ENCODE measurements at regions not wholly inside any gene's neighbourhood (a gene's known extent, or its start where the extent isn't known, plus 50 kb on each side); places are given as distances from the start of the nearest gene placed in this dataset.

DNA sequence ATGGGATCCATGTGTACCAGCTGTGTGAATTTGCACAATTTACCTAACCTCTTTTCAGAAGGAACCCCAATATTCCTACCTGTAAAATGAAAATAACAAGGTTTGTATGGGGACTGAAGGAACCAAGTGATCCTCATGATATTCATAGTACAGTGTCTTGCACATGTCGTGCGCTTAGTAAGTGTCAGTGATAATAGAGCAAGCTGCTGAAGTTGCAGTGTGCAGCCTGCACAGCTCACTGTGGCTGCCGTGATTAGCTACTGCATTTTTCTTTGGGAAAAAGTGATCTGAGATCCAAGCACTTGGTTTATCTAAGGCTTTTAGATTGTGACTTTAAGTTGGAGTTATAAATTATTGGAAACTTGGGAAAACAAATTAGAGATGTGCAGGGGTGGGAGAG is 135.9 kb upstream of the FRY start:
- no peak for DNase-seq (ENCODE audit: insufficient read length, low spot score)
- FAIRE-seq = no peak

DNA sequence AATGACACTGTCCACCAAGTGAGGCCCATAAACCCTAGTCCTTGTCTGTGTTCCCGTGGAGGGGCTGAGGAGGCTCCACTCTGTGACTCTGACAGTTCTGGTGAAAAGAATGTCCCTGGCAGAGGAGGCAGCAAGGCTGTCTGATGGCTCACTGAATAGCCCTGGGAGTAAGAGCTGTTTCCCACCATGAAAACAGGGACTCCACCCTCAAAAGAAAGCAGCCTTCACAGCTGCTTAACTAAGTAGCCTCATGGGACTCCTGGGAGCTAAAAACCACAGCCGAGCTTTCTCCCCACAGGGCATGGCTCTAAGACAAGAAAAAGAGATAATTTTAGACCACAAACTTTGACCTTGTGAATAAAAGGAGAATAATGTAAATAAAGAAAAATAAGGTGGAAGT is 135.1 kb upstream of the FRY start:
- DNase-seq (ENCODE audit: insufficient read length, low spot score) = no peak
- FAIRE-seq = no peak

- FAIRE-seq = no peak
- DNase-seq (ENCODE audit: insufficient read length, low spot score) = no peak
Measured at GRCh38 chr13:31898378-31899071, 133.0 kb upstream of the FRY start.

GRCh38 chr13:31901985-31902384 is 129.6 kb upstream of the FRY start:
- DNase-seq (ENCODE audit: insufficient read length, low spot score) (no peak), FAIRE-seq (no peak)

DNA sequence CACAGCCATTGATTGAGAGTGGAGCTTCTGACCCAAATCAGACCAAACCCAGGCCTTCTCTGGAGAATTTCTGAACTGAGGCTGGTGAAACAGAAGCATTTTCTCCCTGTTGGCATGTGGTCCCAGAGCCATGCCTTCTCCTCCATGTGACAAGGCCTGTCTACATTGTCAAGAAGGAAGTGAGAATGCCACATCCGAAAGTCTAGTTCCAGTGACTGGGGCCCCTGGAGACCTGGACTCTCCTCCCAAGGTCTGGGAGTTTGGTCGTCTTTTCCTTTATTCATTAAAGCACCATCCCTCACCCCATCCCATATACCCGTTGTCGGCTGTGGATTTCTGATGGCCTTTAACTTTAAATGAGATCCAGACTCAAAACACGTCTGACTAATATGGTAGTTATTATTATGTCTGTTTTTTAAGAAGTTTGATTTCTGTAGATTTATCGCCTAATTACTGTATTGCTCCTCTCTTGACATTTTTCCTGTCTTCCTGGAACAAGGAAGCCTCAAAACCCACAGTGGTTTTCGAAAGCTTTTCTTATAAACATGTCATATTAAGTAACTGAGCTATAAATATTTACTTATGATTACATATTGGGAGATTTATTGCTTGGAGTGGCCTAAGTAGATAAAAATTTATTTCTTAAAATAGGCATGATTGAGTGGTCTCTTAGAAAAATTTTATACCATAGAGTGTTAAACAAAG is 128.3 kb upstream of the FRY start:
- FAIRE-seq = no peak

GRCh38 chr13:31904941-31905824 is 126.4 kb upstream of the FRY start:
- FAIRE-seq (no peak), DNase-seq (ENCODE audit: insufficient read length, low spot score) (no peak)

More for the DNA sequence above, 128.3 kb upstream of the FRY start:
- no peak for DNase-seq (ENCODE audit: insufficient read length, low spot score)

DNA sequence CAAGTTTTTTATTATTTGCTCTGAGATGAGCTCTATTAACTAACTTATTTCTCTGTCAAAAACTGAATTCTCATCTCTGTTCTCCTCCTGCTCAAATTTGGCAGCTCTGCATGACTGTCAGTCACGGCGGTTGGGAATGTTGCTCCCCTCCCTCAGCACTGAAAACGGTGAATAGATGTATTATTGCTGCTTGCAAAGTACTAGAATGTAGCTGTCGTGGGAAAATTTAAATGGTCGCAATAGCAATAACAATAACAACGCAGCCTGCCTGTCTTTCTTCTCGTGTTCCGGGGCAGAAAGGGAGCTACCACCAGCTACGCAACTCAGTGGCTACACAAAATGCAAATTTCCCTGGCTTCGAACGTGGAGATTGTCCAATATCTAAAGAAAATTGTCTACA is 125.6 kb upstream of the FRY start:
- DNase-seq (ENCODE audit: insufficient read length, low spot score) (no peak), FAIRE-seq (no peak)

DNA sequence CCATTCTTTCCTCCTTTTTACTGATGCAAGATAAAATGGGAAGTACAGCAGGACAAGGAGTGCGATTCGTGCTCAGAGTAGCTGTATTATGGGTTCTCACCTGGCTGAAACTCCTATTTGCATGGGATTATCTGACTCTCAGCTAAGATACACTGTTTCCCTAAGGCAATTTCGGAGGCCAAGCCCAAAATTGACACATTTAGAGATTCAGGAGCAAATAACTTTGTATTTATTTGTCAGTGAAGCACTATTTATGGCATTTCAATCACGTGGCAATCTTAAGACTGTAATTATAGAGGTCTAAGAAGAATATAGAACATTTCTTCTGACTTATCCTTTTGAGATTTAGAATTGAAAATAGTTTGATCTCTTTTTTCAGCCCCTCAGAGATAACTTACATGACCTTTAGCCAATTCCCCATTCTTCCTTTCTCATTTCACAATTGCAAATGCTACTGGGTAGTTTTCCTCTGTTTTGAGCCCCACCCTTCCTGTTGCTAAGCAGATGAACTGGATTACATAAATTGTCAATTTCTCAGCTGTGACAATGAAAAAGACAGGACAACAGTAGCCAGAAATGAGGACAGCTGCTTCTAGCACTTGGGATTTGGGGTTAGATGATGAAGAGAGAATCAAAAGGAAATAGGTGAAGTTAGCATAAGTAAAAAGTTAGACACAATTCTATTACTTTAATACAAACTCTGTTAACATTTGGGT is 122.7 kb upstream of the FRY start:
- FAIRE-seq = no peak
- DNase-seq (ENCODE audit: insufficient read length, low spot score) = no peak

DNA sequence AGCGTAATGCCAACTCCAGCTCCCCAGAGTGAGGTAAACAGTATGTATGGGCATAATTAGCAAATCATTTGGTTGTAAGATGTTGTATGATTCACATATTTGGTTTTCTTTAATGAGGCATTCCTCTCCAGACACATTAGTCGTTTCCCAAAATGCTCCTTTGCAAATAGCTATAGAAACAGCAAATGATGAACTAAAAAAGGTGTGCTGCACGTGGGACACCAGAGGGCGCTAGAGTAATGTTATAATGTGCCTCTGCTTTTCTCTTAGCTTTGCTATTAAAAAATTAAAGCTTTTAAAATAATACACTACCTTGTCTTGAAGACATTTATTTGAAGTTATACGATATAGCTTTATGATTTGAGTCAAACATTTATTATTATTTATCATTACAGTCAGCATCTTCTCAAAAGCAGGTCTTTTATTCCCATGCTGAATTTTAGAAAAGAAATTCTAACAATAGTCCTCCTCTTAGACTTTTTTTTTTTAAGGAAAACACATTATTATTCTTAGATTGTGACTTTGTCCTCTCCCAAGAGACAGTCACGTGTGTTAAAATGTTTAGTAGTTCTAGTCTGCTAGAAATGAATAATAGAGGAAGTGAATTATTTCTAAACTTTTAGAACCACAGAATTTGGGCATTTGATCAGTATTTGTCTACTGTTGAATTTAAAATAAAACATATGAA is 121.6 kb upstream of the FRY start:
- peak; percentile 84 for FAIRE-seq
- no peak for DNase-seq (ENCODE audit: insufficient read length, low spot score)

DNA sequence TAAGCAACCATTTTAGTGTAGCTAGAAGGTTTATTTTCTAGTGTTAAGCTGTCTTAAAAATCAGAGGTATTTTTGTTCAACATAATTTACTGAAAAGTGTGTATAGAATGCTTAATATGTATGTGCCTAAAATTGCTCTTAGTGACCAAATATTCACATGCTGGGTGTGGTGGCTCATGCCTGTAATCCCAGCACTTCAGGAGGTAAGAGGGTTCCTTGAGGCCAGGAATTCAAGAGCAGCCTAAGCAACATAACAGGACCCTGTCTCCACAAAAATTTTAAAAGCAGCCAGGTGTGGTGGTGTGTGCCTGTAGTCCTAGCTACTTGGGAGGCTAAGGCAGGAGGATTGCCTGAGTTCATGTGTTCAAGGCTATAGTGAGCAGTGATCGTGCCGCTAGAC is 120.9 kb upstream of the FRY start:
- FAIRE-seq (peak; percentile 8), DNase-seq (ENCODE audit: insufficient read length, low spot score) (no peak)

DNA sequence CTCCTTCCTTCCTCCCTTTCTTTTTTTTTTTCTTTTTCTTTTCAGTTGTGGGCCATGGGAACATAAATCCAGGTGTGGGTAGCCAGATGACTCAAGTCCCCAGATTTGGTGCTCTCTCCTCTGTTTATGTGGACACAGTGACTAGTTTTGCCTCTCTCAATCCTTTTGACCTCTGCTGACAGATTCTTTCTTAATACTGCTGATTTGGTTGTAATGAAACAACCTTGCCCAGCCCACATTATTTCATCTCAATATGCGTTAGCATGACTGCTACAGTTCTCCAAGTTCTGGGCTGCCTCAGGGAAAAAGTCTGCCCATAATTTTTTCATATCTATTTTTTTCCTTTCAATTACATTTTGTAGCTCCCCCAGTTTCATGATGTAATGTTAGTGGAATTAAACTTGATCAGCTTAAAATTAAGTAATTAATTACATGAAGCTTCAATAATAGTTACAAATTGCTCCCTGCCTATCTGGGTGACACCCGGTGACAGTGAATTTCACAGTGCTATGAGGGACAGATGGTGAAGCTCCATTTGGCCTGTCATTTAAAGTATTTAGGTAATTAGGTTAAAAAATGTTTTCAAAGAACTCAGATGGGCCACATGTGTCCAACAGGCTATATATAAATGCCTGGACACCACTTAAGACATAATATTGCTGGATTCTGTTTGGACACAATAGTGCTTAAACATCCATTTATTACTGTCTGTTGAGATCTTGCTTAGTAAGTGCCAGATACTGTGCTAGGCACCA is 118.8 kb upstream of the FRY start:
- DNase-seq (ENCODE audit: insufficient read length, low spot score) = no peak
- peak; percentile 33 for FAIRE-seq

- FAIRE-seq (no peak), DNase-seq (ENCODE audit: insufficient read length, low spot score) (no peak)
Measured at GRCh38 chr13:31913459-31913858, 118.1 kb upstream of the FRY start.

DNA sequence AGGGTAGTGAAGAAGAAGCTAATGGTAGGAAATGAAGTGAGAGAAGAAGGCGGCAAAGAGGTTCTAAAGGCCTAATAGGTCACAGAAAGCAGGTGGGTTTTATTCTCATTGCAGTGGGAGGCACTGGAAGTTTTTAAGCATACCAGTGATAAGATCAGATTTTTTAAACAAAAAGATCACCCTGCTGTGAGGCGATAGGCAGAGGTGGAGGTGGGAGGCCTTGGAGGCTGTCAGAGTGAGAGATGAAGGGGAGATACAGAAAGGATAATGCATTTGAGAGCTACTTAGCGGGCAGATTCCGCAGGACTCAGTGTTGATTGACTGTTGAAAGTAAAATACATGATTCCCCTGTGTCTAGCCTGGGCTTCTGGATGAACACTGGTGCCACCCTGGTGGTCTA is 116.7 kb upstream of the FRY start:
- DNase-seq (ENCODE audit: insufficient read length, low spot score) = no peak
- no peak for FAIRE-seq

DNA sequence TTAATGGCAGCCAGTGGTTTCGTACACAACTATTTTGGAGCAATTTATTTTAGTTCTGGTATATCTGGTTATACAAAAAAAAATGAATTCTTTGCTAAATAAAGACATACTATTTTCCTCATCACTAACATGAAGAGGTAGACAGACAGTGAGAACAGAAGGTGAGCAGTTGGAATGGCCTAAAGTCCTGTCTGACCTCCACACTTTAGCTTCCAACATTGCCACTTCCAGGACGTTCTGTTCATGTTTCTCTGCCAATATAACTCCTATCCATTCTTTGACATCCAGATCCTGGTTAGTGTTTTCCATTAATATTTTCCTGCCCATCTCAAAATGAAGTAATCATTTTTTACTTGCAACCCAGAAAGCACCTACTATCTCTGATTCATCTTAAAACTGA is 112.9 kb upstream of the FRY start:
- FAIRE-seq (no peak), DNase-seq (ENCODE audit: insufficient read length, low spot score) (no peak)

GRCh38 chr13:31919241-31919640 is 112.3 kb upstream of the FRY start:
- DNase-seq (ENCODE audit: insufficient read length, low spot score) (no peak), FAIRE-seq (peak; percentile 33)

DNA sequence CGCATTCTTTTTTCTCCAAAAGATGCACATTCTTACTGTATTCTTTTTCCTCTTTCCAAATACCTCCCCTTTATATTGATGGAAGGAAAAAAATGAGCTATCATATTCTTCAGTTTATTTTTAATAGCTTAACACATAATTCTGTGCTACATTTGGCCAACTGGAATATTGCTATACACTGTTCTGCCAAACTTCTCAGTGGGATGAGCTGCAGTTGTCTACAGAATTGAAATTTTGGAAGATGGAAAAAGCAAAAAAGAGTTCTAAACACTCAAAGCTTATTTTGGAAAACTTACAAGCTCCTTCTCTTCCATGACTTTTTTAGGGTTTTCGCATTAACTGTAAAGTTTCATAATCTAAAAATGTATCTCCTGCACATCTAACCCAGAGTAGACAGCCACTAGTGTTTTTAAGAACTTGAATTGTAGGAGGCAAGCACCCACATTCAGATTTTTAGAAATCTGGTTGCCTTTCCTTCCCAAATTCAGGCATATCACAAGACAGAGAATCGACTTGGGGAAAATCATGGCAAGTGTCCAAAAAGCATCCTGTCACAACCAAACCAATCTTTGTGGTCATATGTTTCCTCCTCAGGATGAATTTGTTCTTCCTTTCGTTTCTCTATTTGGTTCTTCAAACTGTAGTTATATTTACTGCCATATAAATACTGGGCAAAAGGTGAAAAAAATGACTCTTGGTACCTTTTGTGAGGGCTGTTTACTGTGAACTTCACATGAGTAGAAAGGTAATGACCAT is 111.4 kb upstream of the FRY start:
- DNase-seq (ENCODE audit: insufficient read length, low spot score) = no peak
- peak; percentile 40 for FAIRE-seq

- FAIRE-seq = no peak
Measured at GRCh38 chr13:31920727-31921100, 110.9 kb upstream of the FRY start.

DNA sequence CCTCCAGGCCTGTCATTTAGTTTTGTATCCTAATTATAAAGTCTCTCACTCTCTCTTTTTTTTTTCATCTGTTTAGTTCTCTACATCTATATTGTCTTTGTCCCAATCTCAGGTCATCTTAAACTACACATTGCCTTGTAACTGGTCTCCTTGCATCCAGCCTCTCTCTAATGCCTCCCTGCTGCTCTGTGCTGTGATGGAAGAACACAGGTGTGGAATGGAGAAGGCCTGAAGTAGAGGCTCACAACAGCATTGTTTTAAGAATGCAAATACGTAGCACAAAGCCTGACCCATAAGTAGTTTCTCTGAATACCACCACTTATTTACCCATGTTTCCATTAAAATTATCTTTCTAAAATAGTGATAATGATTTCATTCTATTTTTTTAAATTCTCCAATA is 108.8 kb upstream of the FRY start:
- FAIRE-seq = no peak
- DNase-seq (ENCODE audit: insufficient read length, low spot score) = no peak

More at GRCh38 chr13:31920727-31921100, 110.9 kb upstream of the FRY start:
- DNase-seq (ENCODE audit: insufficient read length, low spot score) = no peak

Measured in GM19239 (cell line).